Small intestine (tissue), 7 donors: ENCODE measurements at regions not wholly inside any gene's neighbourhood (a gene's known extent, or its start where the extent isn't known, plus 50 kb on each side); places are given as distances from the start of the nearest gene placed in this dataset.

Source experiments
- DNase-seq, 2 donors: peaks; one replicate each; pipeline versions ENCODE4 v3.0.0 to v3.0.0-alpha.2; 2013
- FAIRE-seq: peaks from 2 replicates; lab custom pipeline; 2012; peaks lifted over from hg19 to GRCh38; lab: Jason Lieb, UNC
- H3K27ac ChIP-seq, 3 donors: one replicate each; pipeline ENCODE4 v1.5.1; 2013; ENCODE audit warnings: low read length in 2 of 3, mild to moderate bottlenecking in 2 of 3, control low read depth in 1 of 3, inconsistent platforms in 1 of 3, low read depth in 1 of 3, moderate library complexity in 1 of 3
- H3K27me3 ChIP-seq, 3 donors: one replicate each; pipeline ENCODE4 v1.6.1; 2013; ENCODE audit warnings: low read length in 3 of 3, inconsistent platforms in 1 of 3; ENCODE audit not compliant: control insufficient read depth in 3 of 3, insufficient read depth in 3 of 3
- H3K36me3 ChIP-seq, 3 donors: one replicate each; pipeline ENCODE4 v1.6.1; 2013; ENCODE audit warnings: low read length in 3 of 3, inconsistent platforms in 1 of 3, low read depth in 1 of 3, mild to moderate bottlenecking in 1 of 3, moderate library complexity in 1 of 3; ENCODE audit not compliant: control insufficient read depth in 3 of 3, insufficient read depth in 2 of 3
- H3K4me1 ChIP-seq, 3 donors: one replicate each; pipeline ENCODE4 v1.6.1; 2013; ENCODE audit warnings: low read length in 2 of 3, inconsistent platforms in 1 of 3, low read depth in 1 of 3, mild to moderate bottlenecking in 1 of 3, moderate library complexity in 1 of 3; ENCODE audit not compliant: control insufficient read depth in 3 of 3, insufficient read depth in 2 of 3
- H3K4me3 ChIP-seq, 3 donors: one replicate each; pipeline ENCODE4 v1.5.1; 2013; ENCODE audit warnings: low read length in 3 of 3, control low read depth in 1 of 3, inconsistent platforms in 1 of 3, low read depth in 1 of 3, mild to moderate bottlenecking in 1 of 3, moderate library complexity in 1 of 3
- H3K9me3 ChIP-seq, 2 donors: one replicate each; pipeline ENCODE4 v1.6.1; 2013; ENCODE audit warnings: low read depth in 1 of 2, low read length in 1 of 2; ENCODE audit not compliant: control insufficient read depth in 2 of 2, insufficient read depth in 1 of 2
- whole genome bisulfite sequencing, 3 donors: extraction: QIAGEN DNeasy Blood & Tissue Kit; methylation state at CpG; one replicate each; pipeline ENCODE4 v1.1.7; 2013; 5-methylcytosine and 5-hydroxymethylcytosine counted together
- donor health status: healthy with polysubstance abuse.
- donor health status: control.
- donor health status: control.
- donor health status: Bipolar disorder and iron deficiency.
- donor health status: healthy.

GRCh38 chr2:153152036-153152435 lies 326.5 kb downstream of the RPRM start:
- H3K36me3 ChIP-seq: no peaks in the 10 kb centered on the region
- 90 to 95% (median 92%) methylated on average over 2 of the region's 2 CpGs for WGBS, 3 donors
- no peaks in the 10 kb centered on the region for H3K27me3 ChIP-seq
- no peak overlapping the region for H3K4me3 ChIP-seq
- H3K4me1 ChIP-seq: no peaks in the 10 kb centered on the region
- FAIRE-seq (no peak), DNase-seq (no peak)
- no peak overlapping the region for H3K27ac ChIP-seq
- H3K9me3 ChIP-seq: no peaks in the 10 kb centered on the region

- DNase-seq: no peak
- Histone ChIP-seq H3K27ac (no peak overlapping the region), H3K9me3 (no peaks in the 10 kb centered on the region), H3K4me3 (no peak overlapping the region), H3K36me3 (no peaks in the 10 kb centered on the region), H3K27me3 (no peaks in the 10 kb centered on the region), H3K4me1 (no peaks in the 10 kb centered on the region)
- WGBS, 3 donors: 67 to 82% (median 78%) methylated on average over 1 of the region's 1 CpG
- FAIRE-seq: no peak
Measured at GRCh38 chr2:153145470-153145978, 333.0 kb downstream of the RPRM start.

- DNase-seq (no peak), FAIRE-seq (no peak)
- no peak overlapping the region for H3K4me3 ChIP-seq
- no peak overlapping the region for H3K27ac ChIP-seq
- no peaks in the 10 kb centered on the region for H3K36me3 ChIP-seq
- no peaks in the 10 kb centered on the region for H3K27me3 ChIP-seq
- H3K4me1 ChIP-seq: no peaks in the 10 kb centered on the region
- 28 to 39% (median 39%) methylated on average over 2 of the region's 2 CpGs for WGBS, 3 donors
- H3K9me3 ChIP-seq: no peaks in the 10 kb centered on the region
Measured at GRCh38 chr2:153143540-153143939, 335.0 kb downstream of the RPRM start.

GRCh38 chr2:153140498-153140897 lies 338.1 kb downstream of the RPRM start:
- Histone ChIP-seq H3K36me3 (no peaks in the 10 kb centered on the region), H3K4me1 (no peaks in the 10 kb centered on the region), H3K9me3 (no peaks in the 10 kb centered on the region), H3K4me3 (no peak overlapping the region), H3K27me3 (no peaks in the 10 kb centered on the region), H3K27ac (no peak overlapping the region)
- DNase-seq (no peak), FAIRE-seq (no peak)
- WGBS, 3 donors: 90 to 97% (median 92%) methylated on average over 1 of the region's 1 CpG

- DNase-seq: no peak
- no peaks in the 10 kb centered on the region for H3K9me3 ChIP-seq
Measured at GRCh38 chr2:153138651-153139375, 339.7 kb downstream of the RPRM start.

GRCh38 chr2:153136216-153136615 lies 342.3 kb downstream of the RPRM start:
- WGBS, 3 donors: 68 to 73% (median 70%) methylated on average over 2 of the region's 2 CpGs
- DNase-seq (no peak), FAIRE-seq (no peak)

More at GRCh38 chr2:153138651-153139375, 339.7 kb downstream of the RPRM start:
- Histone ChIP-seq H3K4me3 (no peak overlapping the region), H3K36me3 (no peaks in the 10 kb centered on the region), H3K4me1 (no peaks in the 10 kb centered on the region), H3K27ac (no peak overlapping the region), H3K27me3 (no peaks in the 10 kb centered on the region)
- WGBS, 3 donors: 91 to 96% (median 92%) methylated on average over 2 of the region's 2 CpGs
- no peak for FAIRE-seq

GRCh38 chr2:153134725-153135124 lies 343.8 kb downstream of the RPRM start:
- no peak overlapping the region for H3K27ac ChIP-seq
- H3K4me1 ChIP-seq: no peaks in the 10 kb centered on the region
- peaks cover 0 to 1% of the 10 kb centered on the region in 2 donors for H3K9me3 ChIP-seq
- no peak overlapping the region for H3K4me3 ChIP-seq
- H3K36me3 ChIP-seq: no peaks in the 10 kb centered on the region
- FAIRE-seq: no peak
- DNase-seq: no peak
- H3K27me3 ChIP-seq: no peaks in the 10 kb centered on the region
- 82 to 91% (median 84%) methylated on average over 1 of the region's 1 CpG for WGBS, 3 donors

More at GRCh38 chr2:153136216-153136615, 342.3 kb downstream of the RPRM start:
- H3K4me3 ChIP-seq: no peak overlapping the region
- no peak overlapping the region for H3K27ac ChIP-seq
- H3K27me3 ChIP-seq: no peaks in the 10 kb centered on the region
- H3K9me3 ChIP-seq: no peaks in the 10 kb centered on the region
- no peaks in the 10 kb centered on the region for H3K4me1 ChIP-seq
- no peaks in the 10 kb centered on the region for H3K36me3 ChIP-seq

GRCh38 chr2:153133716-153134115 lies 344.8 kb downstream of the RPRM start:
- no peak overlapping the region for H3K27ac ChIP-seq
- WGBS, 3 donors: 84 to 91% (median 84%) methylated on average over 4 of the region's 4 CpGs
- no peaks in the 10 kb centered on the region for H3K4me1 ChIP-seq
- H3K9me3 ChIP-seq: peaks cover 0 to 1% of the 10 kb centered on the region in 2 donors
- no peaks in the 10 kb centered on the region for H3K27me3 ChIP-seq
- H3K4me3 ChIP-seq: no peak overlapping the region
- DNase-seq (no peak), FAIRE-seq (no peak)
- H3K36me3 ChIP-seq: no peaks in the 10 kb centered on the region
